ENCODE measurements at regions not wholly inside any gene's neighbourhood (a gene's known extent, or its start where the extent isn't known, plus 50 kb on each side); places are given as distances from the start of the nearest gene placed in this dataset.

- Histone ChIP-seq H3K79me2 (replicated peaks; ENCODE audit: insufficient read depth, low read length) (no peaks in the 10 kb centered on the region), H3K9me3 (ENCODE audit: low read length) (no peaks in the 10 kb centered on the region), H4K20me1 (ENCODE audit: insufficient read depth) (no peaks in the 10 kb centered on the region), H3K9me2 (ENCODE audit: insufficient read depth, low read length) (no peaks in the 10 kb centered on the region), H3K27ac (ENCODE audit: low read length) (no peak overlapping the region), H2AFZ (ENCODE audit: low read depth, low read length) (no peak overlapping the region), H3K27me3 (ENCODE audit: insufficient read depth, low read depth, low read length) (no peaks in the 10 kb centered on the region), H3K9ac (ENCODE audit: low read length) (no peak overlapping the region), H3F3A (ENCODE audit: insufficient read depth, low read length, poor library complexity, severe bottlenecking) (no peaks in the 10 kb centered on the region), H3K4me3 (ENCODE audit: low read length) (no peak overlapping the region), H3K36me3 (ENCODE audit: insufficient read depth, low read length) (no peaks in the 10 kb centered on the region), H3K4me2 (ENCODE audit: low read length) (no peak overlapping the region)
- TF ChIP-seq RAD21 (conservative IDR thresholded peaks at IDR 0.05) = no peak
These were observed 76.2 kb upstream of the COX10 start for GRCh38 chr17:13993106-13993505.

GRCh38 chr17:13994050-13994449, 75.3 kb upstream of the COX10 start:
- Histone ChIP-seq H3K9me3 (ENCODE audit: low read length) (no peaks in the 10 kb centered on the region), H3K27me3 (ENCODE audit: insufficient read depth, low read depth, low read length) (no peaks in the 10 kb centered on the region), H3K4me2 (ENCODE audit: low read length) (no peak overlapping the region), H3K9me2 (ENCODE audit: insufficient read depth, low read length) (no peaks in the 10 kb centered on the region), H3K4me3 (ENCODE audit: low read length) (no peak overlapping the region), H3F3A (ENCODE audit: insufficient read depth, low read length, poor library complexity, severe bottlenecking) (peaks cover 4% of the 10 kb centered on the region), H3K27ac (ENCODE audit: low read length) (no peak overlapping the region), H4K20me1 (ENCODE audit: insufficient read depth) (no peaks in the 10 kb centered on the region), H3K79me2 (replicated peaks; ENCODE audit: insufficient read depth, low read length) (no peaks in the 10 kb centered on the region), H3K36me3 (ENCODE audit: insufficient read depth, low read length) (no peaks in the 10 kb centered on the region), H3K9ac (ENCODE audit: low read length) (no peak overlapping the region), H2AFZ (ENCODE audit: low read depth, low read length) (no peak overlapping the region)
- TF ChIP-seq RAD21 (conservative IDR thresholded peaks at IDR 0.05) = no peak
- TF ChIP-seq TAF1 (IDR thresholded peaks at IDR 0.05; ENCODE audit: low read depth) = no peak
- TF ChIP-seq REST (IDR thresholded peaks at IDR 0.05; ENCODE audit: borderline replicate concordance) = no peak
- TF ChIP-seq EZH2 (IDR thresholded peaks at IDR 0.05; ENCODE audit: borderline replicate concordance, insufficient read depth, low read length, poor library complexity, severe bottlenecking) = no peak
- no peak for TF ChIP-seq EP300 (conservative IDR thresholded peaks at IDR 0.05; ENCODE audit: poor library complexity, severe bottlenecking)

GRCh38 chr17:13995856-13996271, 73.4 kb upstream of the COX10 start:
- H3K9me3 ChIP-seq (ENCODE audit: low read length) = no peaks in the 10 kb centered on the region
- H3K27me3 ChIP-seq (ENCODE audit: insufficient read depth, low read depth, low read length) = no peaks in the 10 kb centered on the region
- H3K36me3 ChIP-seq (ENCODE audit: insufficient read depth, low read length) = no peaks in the 10 kb centered on the region
- H3K27ac ChIP-seq (ENCODE audit: low read length) = peak overlapping the region; percentile 33
- no peaks in the 10 kb centered on the region for H4K20me1 ChIP-seq (ENCODE audit: insufficient read depth)
- TF ChIP-seq POLR2AphosphoS5 (IDR thresholded peaks at IDR 0.05) (peak; percentile 9), CTCF (IDR thresholded peaks at IDR 0.05; ENCODE audit: poor library complexity, severe bottlenecking) (no peak)
- no peak overlapping the region for H2AFZ ChIP-seq (ENCODE audit: low read depth, low read length)
- H3K4me2 ChIP-seq (ENCODE audit: low read length) = no peak overlapping the region
- no peaks in the 10 kb centered on the region for H3K79me2 ChIP-seq (replicated peaks; ENCODE audit: insufficient read depth, low read length)
- peak overlapping the region; percentile 36 for H3K4me3 ChIP-seq (ENCODE audit: low read length)
- no peaks in the 10 kb centered on the region for H3K9me2 ChIP-seq (ENCODE audit: insufficient read depth, low read length)
- H3K9ac ChIP-seq (ENCODE audit: low read length) = no peak overlapping the region
- peaks cover 7% of the 10 kb centered on the region for H3F3A ChIP-seq (ENCODE audit: insufficient read depth, low read length, poor library complexity, severe bottlenecking)
